CD4-positive, alpha-beta T cell treated with Interleukin-12 subunit alpha and Interleukin-12 subunit beta, for 1 hour (primary cell): ENCODE measurements at regions not wholly inside any gene's neighbourhood (a gene's known extent, or its start where the extent isn't known, plus 50 kb on each side); places are given as distances from the start of the nearest gene placed in this dataset.

Experiments
- DNase-seq: peaks from one replicate; pipeline ENCODE4 v3.0.0-alpha.2; 2020

- DNase-seq, result no peak
These were observed 140.3 kb downstream of the ZC3H11B start for GRCh38 chr1:219472596-219472995.

DNA sequence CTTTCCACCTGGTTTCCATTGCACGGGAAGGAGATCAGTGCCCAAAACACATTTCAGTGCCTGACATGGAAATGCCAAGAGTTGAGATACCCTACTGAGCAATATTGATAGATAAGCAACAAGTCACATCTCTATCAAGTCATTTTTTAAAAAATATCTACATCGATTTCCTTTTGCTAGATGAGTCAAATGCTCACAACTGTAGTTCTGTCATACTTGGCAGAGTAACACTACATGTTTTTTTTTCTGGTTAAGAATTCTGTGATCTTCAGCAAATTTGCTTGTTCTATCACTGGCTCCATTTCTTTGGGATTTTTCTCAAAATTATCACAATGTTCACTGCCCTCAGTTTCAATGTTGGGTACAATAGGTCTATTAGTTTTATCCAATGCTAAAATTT, 145.4 kb downstream of the ZC3H11B start:
- DNase-seq, result no peak

DNA sequence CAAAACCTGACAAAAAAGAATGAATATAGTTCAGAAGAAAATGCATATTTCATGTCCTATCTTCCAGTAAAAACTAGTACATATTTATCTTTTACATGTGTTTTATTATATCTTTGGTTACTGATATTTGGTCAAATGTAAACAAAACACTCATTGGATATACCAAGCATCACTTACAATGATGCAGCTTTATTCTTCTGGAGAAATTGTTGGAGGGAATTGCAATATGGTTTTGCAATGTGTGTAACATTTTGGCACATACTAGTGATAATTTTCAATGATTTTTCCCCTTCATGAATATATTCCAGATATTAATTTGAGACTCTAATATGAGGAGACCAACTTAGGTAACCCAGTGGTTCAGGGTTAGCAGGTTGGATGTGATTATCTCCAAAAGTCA, 146.1 kb downstream of the ZC3H11B start:
- no peak for DNase-seq

- no peak for DNase-seq
These were observed 147.5 kb downstream of the ZC3H11B start for GRCh38 chr1:219465212-219466093.

DNA sequence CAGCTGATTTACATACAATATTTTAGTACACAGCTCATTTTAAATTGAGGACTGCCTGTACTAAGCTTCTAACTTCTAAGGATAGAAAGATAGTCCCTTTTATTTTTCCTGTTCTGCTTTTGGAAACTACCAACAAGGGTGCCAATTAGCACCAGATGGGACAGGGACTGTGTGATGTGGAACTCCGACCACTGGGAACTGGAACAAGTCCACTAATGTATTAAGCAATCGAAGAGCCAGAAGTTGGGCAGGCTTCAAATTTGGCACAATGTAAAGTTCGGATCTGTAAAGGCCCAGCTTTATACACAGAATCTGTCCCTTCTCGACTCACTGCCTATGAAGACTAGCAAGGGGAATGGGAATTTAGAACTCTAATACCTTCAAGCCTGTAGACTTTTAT, 149.3 kb downstream of the ZC3H11B start:
- no peak for DNase-seq

- no peak for DNase-seq
These were observed 150.9 kb downstream of the ZC3H11B start for GRCh38 chr1:219461981-219462400.

GRCh38 chr1:219460896-219461815, 151.7 kb downstream of the ZC3H11B start:
- no peak for DNase-seq

DNA sequence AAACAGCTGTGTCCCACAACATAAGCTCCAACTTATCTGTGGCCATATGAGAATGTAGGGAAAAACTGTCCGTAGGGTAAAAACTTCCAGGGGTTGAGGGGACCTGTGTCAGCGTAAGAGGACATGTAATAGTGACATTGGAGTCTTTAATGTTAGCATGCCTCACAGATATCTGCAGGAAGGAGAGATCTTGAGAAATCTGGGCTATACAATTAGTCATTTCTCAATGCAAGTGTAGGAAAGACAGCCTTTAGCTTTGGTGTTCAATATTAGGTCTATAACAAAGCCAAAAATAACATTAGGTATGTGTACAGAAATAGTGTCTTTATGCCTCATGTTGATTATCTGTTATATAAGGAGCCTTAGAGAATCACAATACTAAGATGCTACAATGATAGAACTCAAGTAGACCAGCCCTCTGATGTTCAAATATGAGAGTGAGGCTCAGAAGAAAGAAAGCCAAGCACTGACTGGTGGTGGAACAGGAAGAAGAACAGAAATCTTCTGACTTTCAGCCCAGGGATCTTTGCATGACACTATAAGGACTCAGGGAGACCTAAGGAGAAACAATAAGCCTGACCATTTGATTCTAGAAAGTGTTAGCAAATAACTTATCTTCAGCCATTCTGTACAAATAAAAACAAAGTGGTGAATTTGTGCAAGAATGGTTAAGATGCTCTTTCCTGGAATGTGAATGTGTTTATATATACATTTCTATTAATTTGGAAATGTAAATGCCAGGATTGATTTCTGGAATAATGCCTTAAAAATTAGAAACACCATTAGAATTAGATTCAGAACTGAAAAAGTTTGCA, 152.6 kb downstream of the ZC3H11B start:
- DNase-seq, result no peak

GRCh38 chr1:219459351-219460080, 153.4 kb downstream of the ZC3H11B start:
- DNase-seq, result no peak

DNA sequence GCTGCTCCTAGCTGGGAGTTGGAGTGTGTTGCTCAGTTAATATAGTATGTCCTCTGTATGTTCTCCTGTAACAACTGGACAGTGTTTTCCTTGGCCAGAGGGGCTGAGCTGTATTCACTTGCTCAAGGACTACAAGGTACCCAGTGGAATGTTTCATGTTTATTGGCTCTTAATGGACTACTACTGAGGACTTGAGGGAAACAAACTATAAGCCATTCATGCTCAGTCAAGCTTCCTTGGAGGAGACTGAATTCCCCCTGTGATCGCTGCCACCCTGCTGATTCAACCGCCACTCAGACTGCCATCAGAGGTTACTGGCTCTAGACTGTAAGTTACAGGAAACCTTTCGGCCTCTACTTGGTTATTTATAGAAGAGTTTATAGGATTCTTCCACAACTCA, 166.6 kb downstream of the ZC3H11B start:
- no peak for DNase-seq

DNA sequence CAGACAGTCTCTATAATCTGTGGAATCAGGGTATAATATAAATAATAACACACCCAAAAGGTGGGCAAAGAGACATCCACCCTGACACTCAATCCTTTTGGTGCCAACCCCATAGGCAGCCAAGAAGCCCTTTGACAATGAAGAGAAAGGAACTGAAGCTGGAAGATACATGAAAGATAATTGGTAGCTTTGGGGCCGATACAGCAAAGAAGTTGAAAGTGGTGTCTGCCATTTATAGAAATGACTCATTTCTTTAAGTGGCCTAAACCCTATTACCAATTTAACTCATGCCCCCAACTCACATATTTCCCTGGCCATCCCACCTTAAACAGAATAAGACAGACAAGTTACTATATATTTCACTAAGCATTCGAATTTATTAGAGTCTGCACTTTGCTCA, 167.0 kb downstream of the ZC3H11B start:
- DNase-seq, result no peak

- DNase-seq, result no peak
These were observed 168.4 kb downstream of the ZC3H11B start for GRCh38 chr1:219444474-219444873.

- no peak for DNase-seq
These were observed 169.1 kb downstream of the ZC3H11B start for GRCh38 chr1:219443763-219444162.

- DNase-seq, result no peak
These were observed 170.3 kb downstream of the ZC3H11B start for GRCh38 chr1:219442611-219443061.

DNA sequence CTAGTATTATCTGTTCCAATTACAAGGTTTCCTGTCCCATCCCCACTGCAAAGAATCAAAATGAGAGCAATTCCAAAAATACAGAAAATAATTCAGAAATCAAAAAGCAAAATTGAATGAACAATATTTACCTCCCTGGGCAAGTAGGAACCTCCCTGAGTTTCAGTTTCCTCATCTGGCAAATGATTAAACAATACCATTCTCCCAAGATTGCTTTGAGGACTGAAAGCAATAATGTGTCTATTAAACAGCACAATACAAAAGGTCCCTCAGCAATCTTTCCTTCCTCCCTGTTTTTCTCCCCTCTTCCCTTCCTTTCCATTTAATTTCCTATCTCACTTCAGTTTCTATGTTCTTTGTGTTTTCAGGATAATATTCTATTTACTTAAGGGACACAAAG, 171.0 kb downstream of the ZC3H11B start:
- no peak for DNase-seq

DNA sequence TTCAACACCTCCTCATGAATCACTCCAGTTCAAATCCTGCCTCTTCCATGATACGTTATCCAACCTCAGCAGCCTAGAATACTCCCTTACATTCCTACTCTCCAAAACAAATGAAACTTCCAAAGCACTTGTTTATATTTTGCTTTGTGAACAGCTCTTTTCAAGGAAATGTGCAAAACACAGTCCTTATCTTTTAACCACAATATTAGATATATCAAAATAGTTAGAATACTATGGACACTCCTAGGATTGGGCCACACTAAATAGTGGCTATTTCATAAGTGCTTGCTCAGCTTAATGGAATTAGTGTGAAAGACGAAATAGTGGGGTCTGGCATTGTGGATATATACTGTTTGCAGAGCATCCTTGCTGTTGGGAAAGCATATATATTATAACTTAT, 173.5 kb downstream of the ZC3H11B start:
- no peak for DNase-seq

- no peak for DNase-seq
These were observed 174.5 kb downstream of the ZC3H11B start for GRCh38 chr1:219438386-219438785.

GRCh38 chr1:219434923-219435297, 178.0 kb downstream of the ZC3H11B start:
- no peak for DNase-seq

DNA sequence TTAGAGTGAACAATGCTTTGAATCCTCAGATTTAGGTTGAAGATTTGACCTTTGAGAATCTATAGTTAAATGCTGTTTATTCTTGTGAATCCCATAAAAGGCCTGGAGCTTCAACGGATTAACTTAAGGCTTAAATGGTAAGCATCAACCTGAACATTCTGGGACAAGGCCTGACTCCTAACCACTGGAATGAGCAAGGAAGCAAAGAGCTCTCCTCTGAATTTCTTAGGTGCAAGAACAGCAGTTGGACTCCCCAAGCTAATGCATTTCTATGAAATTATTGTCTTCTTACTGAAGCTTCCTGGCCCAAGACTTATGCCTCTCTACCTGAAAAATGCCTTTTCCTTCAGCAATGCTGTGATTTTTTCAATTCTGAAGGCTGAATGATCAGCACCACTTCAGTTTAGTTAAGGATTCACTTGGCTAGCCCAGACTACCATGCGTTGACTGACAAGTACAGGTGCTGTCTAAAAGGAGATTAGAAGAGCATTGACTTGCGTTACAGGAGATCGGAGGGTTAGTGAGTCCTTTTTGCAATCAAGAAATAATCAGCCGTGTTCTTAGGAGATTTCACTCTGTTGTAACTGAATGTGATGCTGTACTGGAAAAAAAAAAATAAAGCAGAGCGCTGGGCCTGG, 178.5 kb downstream of the ZC3H11B start:
- no peak for DNase-seq

- no peak for DNase-seq
These were observed 179.3 kb downstream of the ZC3H11B start for GRCh38 chr1:219433496-219434131.

DNA sequence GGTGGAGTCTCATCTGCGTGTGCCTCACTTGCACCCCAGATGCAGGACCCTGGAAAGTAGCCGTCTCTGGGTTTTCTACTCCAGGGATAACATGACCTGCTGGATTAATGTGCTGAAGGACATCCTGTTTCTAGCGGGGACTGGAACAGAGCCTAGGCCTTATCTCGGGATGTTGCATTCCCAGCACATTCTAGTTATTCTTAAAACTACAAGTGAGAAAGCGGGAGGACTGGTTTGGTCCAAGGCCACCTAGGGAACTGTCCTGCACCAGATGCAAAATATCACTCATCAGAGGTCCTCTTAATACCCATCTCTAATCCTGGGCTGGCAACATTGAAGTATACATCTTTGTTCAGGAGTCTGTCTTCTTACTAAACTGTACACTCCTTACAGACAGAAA, 179.9 kb downstream of the ZC3H11B start:
- no peak for DNase-seq
